ENCODE measurements at regions not wholly inside any gene's neighbourhood (a gene's known extent, or its start where the extent isn't known, plus 50 kb on each side); places are given as distances from the start of the nearest gene placed in this dataset.

GRCh38 chr12:126019385-126019784 lies 954.1 kb downstream of the AACS start:
- TF ChIP-seq SIN3A (IDR thresholded peaks at IDR 0.05; ENCODE audit: low read depth, low read length), result no peak
- TF ChIP-seq MTA2 (IDR thresholded peaks at IDR 0.05; ENCODE audit: low read depth), result no peak
- no peak for TF ChIP-seq HCFC1 (IDR thresholded peaks at IDR 0.05; ENCODE audit: low read length)
- no peak for TF ChIP-seq BRCA1 (IDR thresholded peaks at IDR 0.05; ENCODE audit: low read depth, low read length)
- no peak for TF ChIP-seq RCOR1 (conservative IDR thresholded peaks at IDR 0.05; ENCODE audit: low read depth, low read length)
- TF ChIP-seq MYC (IDR thresholded peaks at IDR 0.05; ENCODE audit: insufficient read depth, insufficient read length, insufficient replicate concordance, low read length, severe bottlenecking), result no peak
- TF ChIP-seq FOS (IDR thresholded peaks at IDR 0.05; ENCODE audit: borderline replicate concordance, extremely low read depth, insufficient read length), result no peak
- no peak for TF ChIP-seq SREBF1 (IDR thresholded peaks at IDR 0.05; ENCODE audit: low read length)
- ChIA-PET RAD21 (ENCODE audit: unreplicated experiment) (no interaction called here), POLR2A (no interaction called here), CTCF (no interaction called here), SMC1A (ENCODE audit: uncharacterized antibody, unreplicated experiment) (no interaction called here)
- Histone ChIP-seq H3K4me3 (no peak overlapping the region), H4K20me1 (ENCODE audit: control insufficient read depth, insufficient read depth) (no peaks in the 10 kb centered on the region), H3K9ac (ENCODE audit: control insufficient read depth, insufficient read depth, low read length) (no peak overlapping the region), H3K4me2 (ENCODE audit: control insufficient read depth, insufficient read depth) (no peak overlapping the region), H3K9me3 (replicated peaks; ENCODE audit: control insufficient read depth, insufficient read depth, low read length) (no peaks in the 10 kb centered on the region; the same call in 2 of the 3 replicates), H3K27me3 (replicated peaks in 1 of 2; ENCODE audit: control insufficient read depth in 2 of 2, insufficient read depth in 2 of 2, low read length in 1 of 2) (no peaks in the 10 kb centered on the region), H3K27ac (ENCODE audit: control insufficient read depth, insufficient read depth) (no peak overlapping the region), H3K79me2 (ENCODE audit: control insufficient read depth, insufficient read depth, low read length) (no peaks in the 10 kb centered on the region), H3K36me3 (ENCODE audit: control insufficient read depth in 2 of 2, insufficient read depth in 2 of 2, low read length in 1 of 2) (no peaks in the 10 kb centered on the region), H2AFZ (ENCODE audit: control insufficient read depth, low read depth, low read length) (no peak overlapping the region), H3K4me1 (ENCODE audit: control insufficient read depth, insufficient read depth, low read length) (no peaks in the 10 kb centered on the region)
- in situ Hi-C loops (cut with MboI) (no loop called here), intact Hi-C loops (cut with micrococcal nuclease; ENCODE audit: unreplicated experiment) (no loop called here)
- DNase-seq (ENCODE audit: low read depth, low spot score) (no peak), ATAC-seq (no peak), FAIRE-seq (no peak)
- no TSS peak for BruUV-seq (replicated peaks)
- WGBS (ENCODE audit: insufficient coverage, insufficient replicate concordance, low lambda C conversion rate, missing lambda C conversion rate), result 14% methylated on average over 6 of the region's 6 CpGs

- TF ChIP-seq ZBTB40 (IDR thresholded peaks at IDR 0.05; ENCODE audit: borderline replicate concordance) (peak; percentile 74), TARDBP (IDR thresholded peaks at IDR 0.05; ENCODE audit: borderline replicate concordance) (no peak), CHD4 (IDR thresholded peaks at IDR 0.05) (no peak), CEBPZ (IDR thresholded peaks at IDR 0.05; ENCODE audit: low read depth, low read length) (no peak), CHD1 (IDR thresholded peaks at IDR 0.05; ENCODE audit: low read depth, low read length) (no peak)
- ChIA-PET SMC1A (ENCODE audit: uncharacterized antibody, unreplicated experiment) (no interaction called here), POLR2A (no interaction called here), RAD21 (ENCODE audit: unreplicated experiment) (no interaction called here), CTCF (no interaction called here)
- Histone ChIP-seq H4K20me1 (ENCODE audit: control insufficient read depth, insufficient read depth) (no peaks in the 10 kb centered on the region), H3K79me2 (ENCODE audit: control insufficient read depth, insufficient read depth, low read length) (no peaks in the 10 kb centered on the region), H3K36me3 (ENCODE audit: control insufficient read depth in 2 of 2, insufficient read depth in 2 of 2, low read length in 1 of 2) (no peaks in the 10 kb centered on the region), H3K4me2 (ENCODE audit: control insufficient read depth, insufficient read depth) (no peak overlapping the region), H3K4me1 (ENCODE audit: control insufficient read depth, insufficient read depth, low read length) (no peaks in the 10 kb centered on the region), H3K27ac (ENCODE audit: control insufficient read depth, insufficient read depth) (no peak overlapping the region), H3K9ac (ENCODE audit: control insufficient read depth, insufficient read depth, low read length) (no peak overlapping the region), H2AFZ (ENCODE audit: control insufficient read depth, low read depth, low read length) (no peak overlapping the region), H3K27me3 (replicated peaks in 1 of 2; ENCODE audit: control insufficient read depth in 2 of 2, insufficient read depth in 2 of 2, low read length in 1 of 2) (no peaks in the 10 kb centered on the region), H3K4me3 (no peak overlapping the region), H3K9me3 (replicated peaks; ENCODE audit: control insufficient read depth, insufficient read depth, low read length) (no peaks in the 10 kb centered on the region; the same call in 2 of the 3 replicates)
- 3% methylated on average over 2 of the region's 2 CpGs for WGBS (ENCODE audit: insufficient coverage, insufficient replicate concordance, low lambda C conversion rate, missing lambda C conversion rate)
- FAIRE-seq (no peak), DNase-seq (ENCODE audit: low read depth, low spot score) (no peak), ATAC-seq (no peak)
- no TSS peak for BruUV-seq (replicated peaks)
- intact Hi-C loops (cut with micrococcal nuclease; ENCODE audit: unreplicated experiment) (no loop called here), in situ Hi-C loops (cut with MboI) (no loop called here)
Observed at GRCh38 chr12:126021675-126022074, 956.4 kb downstream of the AACS start.
